Heart left ventricle (tissue), 16 donors: ENCODE measurements at regions not wholly inside any gene's neighbourhood (a gene's known extent, or its start where the extent isn't known, plus 50 kb on each side); places are given as distances from the start of the nearest gene placed in this dataset.

Experiments
- ATAC-seq, 4 donors: fragments of 200-7000 bp; cut with Tn5 transposase; one replicate each; pipeline ENCODE4 v1.9.1; 2020 to 2022; ENCODE audit warnings: moderate library complexity in 4 of 4, mild to moderate bottlenecking in 3 of 4, moderate number of reproducible peaks in 1 of 4
- DNase-seq, 5 donors: peaks; one replicate each; pipeline ENCODE4 v3.0.0-alpha.2; 2020
- H3K27ac ChIP-seq, 12 donors: fragments of 200-600 bp; sonication (generic) in 4 of 12; one replicate each; pipeline versions ENCODE4 v1.5.0 to v1.8.0; 2016 to 2022; ENCODE audit warnings: mild to moderate bottlenecking in 2 of 12
- H3K27me3 ChIP-seq, 9 donors: fragments of 200-600 bp; sonication (generic) in 2 of 9; one replicate each; pipeline versions ENCODE4 v1.5.1 to v1.8.0; 2016 to 2022; ENCODE audit warnings: mild to moderate bottlenecking in 3 of 9
- H3K36me3 ChIP-seq, 9 donors: fragments of 200-600 bp; sonication (generic) in 2 of 9; one replicate each; pipeline versions ENCODE4 v1.5.0 to v1.8.0; 2018 to 2022; ENCODE audit warnings: mild to moderate bottlenecking in 2 of 9
- H3K4me1 ChIP-seq, 12 donors: fragments of 200-600 bp; sonication (generic) in 4 of 12; one replicate each; pipeline versions ENCODE4 v1.5.0 to v1.8.0; 2016 to 2022; ENCODE audit warnings: mild to moderate bottlenecking in 3 of 12
- H3K4me3 ChIP-seq, 12 donors: fragments of 200-600 bp; sonication (generic) in 4 of 12; one replicate each; pipeline versions ENCODE4 v1.5.0 to v1.8.0; 2017 to 2022; ENCODE audit warnings: mild to moderate bottlenecking in 9 of 12, moderate library complexity in 4 of 12
- H3K9me3 ChIP-seq, 12 donors: fragments of 200-600 bp; sonication (generic) in 4 of 12; one replicate each; pipeline versions ENCODE4 v1.5.0 to v1.8.0; 2016 to 2022; ENCODE audit warnings: mild to moderate bottlenecking in 1 of 12
- CTCF ChIP-seq, 12 donors: fragments of 200-600 bp; sonication (generic) in 4 of 12; IDR thresholded peaks; one replicate each; pipeline versions ENCODE4 v1.5.0 to v1.8.0; 2018 to 2022; ENCODE audit warnings: antibody characterized with exemption in 12 of 12, mild to moderate bottlenecking in 5 of 12
- POLR2A ChIP-seq, 2 donors: fragments of 450-650 bp; IDR thresholded peaks; one replicate each; pipeline ENCODE4 v1.6.1; 2017; ENCODE audit warnings: antibody characterized with exemption in 2 of 2, mild to moderate bottlenecking in 2 of 2, moderate library complexity in 2 of 2
- WGBS, 4 donors: extraction: QIAGEN DNeasy Blood & Tissue Kit in 2 of 4; methylation state at CpG; one replicate each; pipeline versions ENCODE4 v1.1.5 to v1.1.7; 2013 to 2018; 5-methylcytosine and 5-hydroxymethylcytosine counted together
- intact Hi-C, 10 donors: fragments of 100-400 bp; cut with DNase I; formaldehyde crosslinking; loops; one replicate each; pipeline versions ENCODE4 v1.11.1 to v1.14.2; 2022
- donor health status: ischemic (EF 13 %, LVEDD 7.1; RV severe dilation, severe dysfunction).
- donor health status: healthy with polysubstance abuse.
- donor health status: DM: no; HTN: yes; CAD: no.
- donor health status: DM: no; HTN: no; CAD: no.
- donor health status: ischemic (EF 25% LVEDD 6.9; RV normal size, moderate dysfunction).
- donor health status: ischemic (EF 25% LVEDD 5.7; RV mildly dilated, moderate dysfunction).
- donor health status: healthy.
- donor health status: DM: yes; HTN: yes; CAD: no.
- donor health status: ischemic (EF 35%, LVEDD 5.7; RV mildly dilated, moderate dysfunction).
- donor health status: nonischemic (EF 11% LVEDD 7.7; RV severe dilation, severe dysfunction).
- donor health status: DM: yes; HTN: yes; CAD: no.
- donor health status: PGD.
- donor health status: ischemic (EF 29% LVEDD 5.4; RV normal size, mild dysfunction).
- donor health status: nonischemic (EF 23%, LVEDD 6.1; RV moderate dilation, normal function).

- Histone ChIP-seq H3K27ac (no peak overlapping the region), H3K27me3 (peaks cover 62 to 100% (median 96%) of the 10 kb centered on the region in 9 donors), H3K9me3 (no peaks in the 10 kb centered on the region), H3K36me3 (no peaks in the 10 kb centered on the region), H3K4me3 (peak overlapping the region in 2 of 12 donors; percentile 4 to 16), H3K4me1 (peaks cover 0 to 55% (median 26%) of the 10 kb centered on the region in 12 donors)
- intact Hi-C loops, result no loop called here
- DNase-seq, result no peak
- TF ChIP-seq POLR2A (IDR thresholded peaks at IDR 0.05) (no peak), CTCF (IDR thresholded peaks at IDR 0.05) (no peak)
- WGBS, 4 donors, result 2 to 4% (median 3%) methylated on average over 37 to 46 of the region's 46 CpGs
- no peak for ATAC-seq
Measured at GRCh38 chr15:89406940-89407607, 72.5 kb upstream of the POLG start.

DNA sequence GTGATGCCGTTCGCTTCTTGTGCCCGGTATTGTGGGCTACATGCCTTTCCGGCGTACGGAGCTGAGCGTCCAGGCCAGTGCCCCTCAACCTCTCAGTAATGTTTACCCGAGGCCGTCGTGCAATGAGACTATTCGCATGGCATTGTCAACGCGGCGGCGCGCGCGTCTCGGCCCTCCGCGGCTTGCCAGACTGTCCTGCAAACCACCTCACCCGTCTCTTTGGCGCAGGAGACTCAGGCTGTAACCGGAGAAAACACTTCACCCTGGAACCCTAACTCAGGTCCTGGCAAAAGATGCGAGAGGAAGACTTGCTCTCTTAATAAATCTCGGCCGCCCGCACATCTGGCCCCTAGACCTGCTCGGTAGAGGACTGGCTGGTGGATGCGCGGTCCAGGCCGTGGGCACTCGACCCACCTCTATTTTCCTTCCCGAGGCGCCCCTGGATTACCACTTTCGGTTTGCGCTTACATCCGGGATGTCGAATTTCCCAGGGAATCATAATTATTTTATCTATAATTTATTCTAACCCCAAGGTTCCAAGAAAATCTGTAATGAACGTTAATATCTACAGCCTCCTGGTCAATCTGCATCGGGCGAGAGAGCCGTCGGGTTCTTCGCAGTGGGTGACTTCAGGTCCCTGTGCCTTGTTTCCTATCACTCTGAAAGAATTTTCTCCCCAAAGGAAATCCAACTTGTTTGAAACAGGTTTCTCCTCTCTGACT is 71.8 kb upstream of the POLG start:
- WGBS, 4 donors, result 3 to 4% (median 3%) methylated on average over 30 to 45 of the region's 45 CpGs
- intact Hi-C loops, result no loop called here
- TF ChIP-seq POLR2A (IDR thresholded peaks at IDR 0.05), result no peak
- no peak for TF ChIP-seq CTCF (IDR thresholded peaks at IDR 0.05)

GRCh38 chr15:89405494-89405893 is 70.9 kb upstream of the POLG start:
- WGBS, 4 donors, result 7 to 12% (median 10%) methylated on average over 9 of the region's 9 CpGs

More for the DNA sequence above, 71.8 kb upstream of the POLG start:
- peaks cover 0 to 57% (median 24%) of the 10 kb centered on the region in 12 donors for H3K4me1 ChIP-seq
- no peak overlapping the region for H3K27ac ChIP-seq
- no peaks in the 10 kb centered on the region for H3K9me3 ChIP-seq
- H3K4me3 ChIP-seq, result peak overlapping the region in 5 of 12 donors; percentile 6 to 23 (median 19)
- H3K27me3 ChIP-seq, result peaks cover 56 to 100% (median 96%) of the 10 kb centered on the region in 9 donors
- ATAC-seq, result no peak
- no peaks in the 10 kb centered on the region for H3K36me3 ChIP-seq
- no peak for DNase-seq

More at GRCh38 chr15:89405494-89405893, 70.9 kb upstream of the POLG start:
- no peak overlapping the region for H3K27ac ChIP-seq
- no peak overlapping the region for H3K4me3 ChIP-seq
- no peak for ATAC-seq
- H3K36me3 ChIP-seq, result no peaks in the 10 kb centered on the region
- TF ChIP-seq POLR2A (IDR thresholded peaks at IDR 0.05) (no peak), CTCF (IDR thresholded peaks at IDR 0.05) (no peak)
- peaks cover 54 to 100% (median 96%) of the 10 kb centered on the region in 9 donors for H3K27me3 ChIP-seq
- no peak for DNase-seq
- intact Hi-C loops, result no loop called here
- no peaks in the 10 kb centered on the region for H3K9me3 ChIP-seq
- H3K4me1 ChIP-seq, result peaks cover 0 to 55% (median 22%) of the 10 kb centered on the region in 12 donors
